DND-41 (cell line): ENCODE measurements at regions not wholly inside any gene's neighbourhood (a gene's known extent, or its start where the extent isn't known, plus 50 kb on each side); places are given as distances from the start of the nearest gene placed in this dataset.
A peak's percentile ranks its signal among the peaks of the same experiment; 100 is the strongest.

Experiments used
- ATAC-seq: fragments of 200-7000 bp; cut with Tn5 transposase; 3 replicates; pipeline ENCODE4 v1.9.1; 2021; ENCODE audit warnings: low read depth; ENCODE audit not compliant: insufficient read depth
- DNase-seq: peaks from one replicate; pipeline ENCODE4 v3.0.0-alpha.2; 2020
- H2AFZ ChIP-seq: 2 replicates; pipeline ENCODE4 v1.6.0; 2012; ENCODE audit warnings: low read depth, low read length
- H3K27ac ChIP-seq: 2 replicates; pipeline ENCODE4 v1.5.1; 2012; ENCODE audit warnings: low read length, inconsistent platforms
- H3K27me3 ChIP-seq: fragments of 200-600 bp; sonication (generic); 2 replicates; pipeline ENCODE4 v1.6.0; 2012; ENCODE audit warnings: low read length, mild to moderate bottlenecking, inconsistent platforms; ENCODE audit not compliant: insufficient read depth, poor library complexity
- H3K36me3 ChIP-seq: 2 replicates; pipeline ENCODE4 v1.5.1; 2012; ENCODE audit warnings: low read length, inconsistent platforms; ENCODE audit not compliant: insufficient read depth
- H3K4me1 ChIP-seq: 2 replicates; pipeline ENCODE4 v1.5.1; 2012; ENCODE audit warnings: mild to moderate bottlenecking, low read length; ENCODE audit not compliant: insufficient read depth
- H3K4me2 ChIP-seq: 2 replicates; pipeline ENCODE4 v1.6.0; 2012; ENCODE audit warnings: mild to moderate bottlenecking, moderate library complexity, low read length, inconsistent platforms; ENCODE audit not compliant: insufficient read depth
- H3K4me3 ChIP-seq, 2 experiments: fragments of 200-600 bp in 1 of 2; shearing (Covaris generic) in 1 of 2; 2 replicates each; pipeline ENCODE4 v1.5.1; 2012 to 2016; ENCODE audit warnings: inconsistent platforms in 2 of 2, low read length in 2 of 2, mild to moderate bottlenecking in 2 of 2, low read depth in 1 of 2, moderate library complexity in 1 of 2
- H3K79me2 ChIP-seq: 2 replicates; pipeline ENCODE4 v1.6.0; 2012; ENCODE audit warnings: low read length, inconsistent platforms; ENCODE audit not compliant: insufficient read depth
- H3K9ac ChIP-seq: 2 replicates; pipeline ENCODE4 v1.6.0; 2012; ENCODE audit warnings: low read depth, mild to moderate bottlenecking, inconsistent platforms, low read length, moderate library complexity
- H3K9me3 ChIP-seq: 2 replicates; pipeline ENCODE4 v1.5.1; 2012; ENCODE audit warnings: low read length, moderate library complexity, mild to moderate bottlenecking, inconsistent platforms; ENCODE audit not compliant: insufficient read depth, severe bottlenecking
- H4K20me1 ChIP-seq: 2 replicates; pipeline ENCODE4 v1.6.0; 2012; ENCODE audit warnings: low read length; ENCODE audit not compliant: insufficient read depth
- EZH2 ChIP-seq: IDR thresholded peaks from 3 replicates; pipeline ENCODE4 v1.6.1; 2012; ENCODE audit warnings: borderline replicate concordance, low read depth, mild to moderate bottlenecking, moderate library complexity, low read length, inconsistent platforms; ENCODE audit not compliant: severe bottlenecking
- TF ChIP-seq, protein P1 (sequence below): IDR thresholded peaks from 2 replicates; pipeline ENCODE4 v1.5.1; 2012; ENCODE audit warnings: borderline replicate concordance, low read length, moderate library complexity, mild to moderate bottlenecking; ENCODE audit not compliant: poor library complexity, severe bottlenecking; ENCODE audit errors: extremely low read depth

DNA sequence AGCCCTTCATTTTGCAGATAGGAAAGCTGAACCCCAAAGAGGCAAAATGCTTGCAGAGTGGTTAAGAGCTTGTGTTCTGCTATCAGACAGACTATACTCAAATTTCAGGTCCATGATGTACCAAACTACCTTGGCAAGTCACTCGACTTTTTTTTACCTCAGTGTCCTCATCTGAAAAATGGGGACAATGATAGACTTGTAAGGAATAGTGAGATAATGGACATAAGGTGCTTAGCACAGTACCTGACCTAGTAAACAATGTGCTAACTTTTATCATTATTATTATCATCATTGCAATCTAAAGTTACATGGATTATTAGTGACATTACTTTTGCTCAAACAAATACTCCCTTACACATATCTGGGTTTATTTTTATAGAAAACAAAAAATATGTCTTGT is 79.4 kb upstream of the ARID5B start:
- Histone ChIP-seq H2AFZ (no peak overlapping the region), H3K79me2 (no peaks in the 10 kb centered on the region), H4K20me1 (no peaks in the 10 kb centered on the region), H3K4me3 (no peak overlapping the region), H3K4me2 (no peak overlapping the region), H3K36me3 (no peaks in the 10 kb centered on the region), H3K4me1 (no peaks in the 10 kb centered on the region), H3K27ac (no peak overlapping the region), H3K27me3 (no peaks in the 10 kb centered on the region), H3K9ac (no peak overlapping the region), H3K9me3 (no peaks in the 10 kb centered on the region)
- DNase-seq (no peak), ATAC-seq (no peak)
- TF ChIP-seq, protein P1, sequence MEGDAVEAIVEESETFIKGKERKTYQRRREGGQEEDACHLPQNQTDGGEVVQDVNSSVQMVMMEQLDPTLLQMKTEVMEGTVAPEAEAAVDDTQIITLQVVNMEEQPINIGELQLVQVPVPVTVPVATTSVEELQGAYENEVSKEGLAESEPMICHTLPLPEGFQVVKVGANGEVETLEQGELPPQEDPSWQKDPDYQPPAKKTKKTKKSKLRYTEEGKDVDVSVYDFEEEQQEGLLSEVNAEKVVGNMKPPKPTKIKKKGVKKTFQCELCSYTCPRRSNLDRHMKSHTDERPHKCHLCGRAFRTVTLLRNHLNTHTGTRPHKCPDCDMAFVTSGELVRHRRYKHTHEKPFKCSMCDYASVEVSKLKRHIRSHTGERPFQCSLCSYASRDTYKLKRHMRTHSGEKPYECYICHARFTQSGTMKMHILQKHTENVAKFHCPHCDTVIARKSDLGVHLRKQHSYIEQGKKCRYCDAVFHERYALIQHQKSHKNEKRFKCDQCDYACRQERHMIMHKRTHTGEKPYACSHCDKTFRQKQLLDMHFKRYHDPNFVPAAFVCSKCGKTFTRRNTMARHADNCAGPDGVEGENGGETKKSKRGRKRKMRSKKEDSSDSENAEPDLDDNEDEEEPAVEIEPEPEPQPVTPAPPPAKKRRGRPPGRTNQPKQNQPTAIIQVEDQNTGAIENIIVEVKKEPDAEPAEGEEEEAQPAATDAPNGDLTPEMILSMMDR: no peak
- no peak for TF ChIP-seq EZH2

DNA sequence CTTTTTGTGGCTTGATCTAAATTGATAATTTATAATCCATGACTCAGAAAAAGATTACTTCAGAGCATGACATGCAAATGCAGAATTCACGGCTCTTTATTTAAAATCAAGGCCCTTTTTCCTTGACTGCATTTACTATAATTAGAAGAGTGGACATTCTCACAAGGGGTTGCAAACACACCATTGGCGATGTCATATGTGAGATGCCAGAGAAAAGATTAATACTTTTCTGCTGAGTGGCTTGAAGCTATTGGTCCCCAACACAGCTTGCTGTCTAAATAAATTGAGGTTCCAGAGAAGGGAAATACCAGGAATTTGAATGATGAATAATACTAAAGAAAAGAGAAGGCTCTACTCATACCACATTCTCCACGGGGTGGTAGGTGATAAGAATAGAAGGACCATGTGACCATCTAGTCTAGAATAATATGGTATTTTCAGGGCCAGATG is 78.7 kb upstream of the ARID5B start:
- H3K4me3 ChIP-seq: no peak overlapping the region
- H3K79me2 ChIP-seq: no peaks in the 10 kb centered on the region
- no peak overlapping the region for H3K27ac ChIP-seq
- no peaks in the 10 kb centered on the region for H3K9me3 ChIP-seq
- H2AFZ ChIP-seq: no peak overlapping the region
- no peaks in the 10 kb centered on the region for H3K4me1 ChIP-seq
- no peak overlapping the region for H3K4me2 ChIP-seq
- DNase-seq (no peak), ATAC-seq (no peak)
- no peak for TF ChIP-seq EZH2
- TF ChIP-seq, protein P1: no peak
- no peak overlapping the region for H3K9ac ChIP-seq
- no peaks in the 10 kb centered on the region for H4K20me1 ChIP-seq
- H3K27me3 ChIP-seq: no peaks in the 10 kb centered on the region
- H3K36me3 ChIP-seq: no peaks in the 10 kb centered on the region

DNA sequence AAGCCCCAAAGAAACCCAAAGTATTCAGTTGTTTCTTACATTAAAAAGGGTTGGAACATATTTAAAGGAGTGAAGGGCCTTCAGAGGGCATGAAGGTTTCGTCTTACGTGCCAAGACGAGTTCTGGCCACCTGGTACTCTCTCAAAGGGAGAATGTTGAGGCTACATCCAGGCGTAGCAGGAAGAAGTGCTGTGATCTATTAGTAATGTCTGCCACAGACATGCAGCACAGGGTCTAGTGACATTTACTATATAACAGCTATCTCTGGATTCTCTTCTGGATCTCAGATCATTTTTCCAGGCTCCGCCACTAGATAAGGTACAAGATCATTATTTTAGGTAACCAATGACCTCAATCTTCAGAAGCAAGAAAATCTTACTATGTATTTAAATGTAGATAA is 76.5 kb upstream of the ARID5B start:
- Histone ChIP-seq H3K79me2 (no peaks in the 10 kb centered on the region), H4K20me1 (no peaks in the 10 kb centered on the region), H3K27ac (no peak overlapping the region), H3K4me3 (no peak overlapping the region), H3K9me3 (no peaks in the 10 kb centered on the region), H3K4me1 (no peaks in the 10 kb centered on the region), H2AFZ (peak overlapping the region; percentile 66; the same call in 1 of the 2 replicates), H3K27me3 (no peaks in the 10 kb centered on the region), H3K36me3 (no peaks in the 10 kb centered on the region), H3K4me2 (no peak overlapping the region), H3K9ac (no peak overlapping the region)
- TF ChIP-seq EZH2: no peak
- TF ChIP-seq, protein P1: no peak
- no peak for DNase-seq
- peak; percentile 42; the same call in 1 of the 3 replicates for ATAC-seq

DNA sequence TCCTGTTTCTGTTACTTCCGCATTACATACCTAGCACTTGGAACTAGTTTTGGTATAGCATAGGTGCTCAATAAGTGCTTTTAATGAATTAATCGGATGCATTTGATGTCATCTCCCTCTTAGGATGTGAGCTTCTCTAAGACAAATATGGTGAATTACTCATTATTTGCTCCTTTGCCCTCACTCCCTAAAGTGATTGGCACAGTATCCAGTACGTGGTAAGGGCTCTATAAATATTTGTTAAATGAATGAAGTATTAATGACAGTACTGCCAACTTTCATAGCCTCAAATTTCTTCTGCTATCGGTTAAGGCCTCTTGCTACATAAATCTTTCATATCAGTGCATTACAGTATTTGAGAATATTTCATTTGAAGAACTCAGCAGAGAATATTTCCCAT is 75.9 kb upstream of the ARID5B start:
- H3K79me2 ChIP-seq: no peaks in the 10 kb centered on the region
- TF ChIP-seq EZH2: no peak
- TF ChIP-seq, protein P1: no peak
- H2AFZ ChIP-seq: no peak overlapping the region
- no peak overlapping the region for H3K27ac ChIP-seq
- H3K9ac ChIP-seq: no peak overlapping the region
- H3K4me3 ChIP-seq: no peak overlapping the region
- H3K4me2 ChIP-seq: no peak overlapping the region
- H4K20me1 ChIP-seq: no peaks in the 10 kb centered on the region
- H3K36me3 ChIP-seq: no peaks in the 10 kb centered on the region
- no peaks in the 10 kb centered on the region for H3K27me3 ChIP-seq
- H3K9me3 ChIP-seq: no peaks in the 10 kb centered on the region
- no peaks in the 10 kb centered on the region for H3K4me1 ChIP-seq
- DNase-seq (no peak), ATAC-seq (no peak)
